ENCODE measurements at regions not wholly inside any gene's neighbourhood (a gene's known extent, or its start where the extent isn't known, plus 50 kb on each side); places are given as distances from the start of the nearest gene placed in this dataset.
"Not testable (repeated sequence)": the region's sequence is repeated elsewhere in the genome, so short reads cannot be mapped to it uniquely, and the experiment has no call there.

- no peak for DNase-seq
These were observed 85.4 kb upstream of the RALY start for GRCh38 chr20:33908336-33908735.

GRCh38 chr20:33908868-33909267, 84.8 kb upstream of the RALY start:
- DNase-seq: no peak

- no peak for DNase-seq
These were observed 84.3 kb upstream of the RALY start for GRCh38 chr20:33909331-33909921.

- DNase-seq: no peak
These were observed 83.7 kb upstream of the RALY start for GRCh38 chr20:33910056-33910455.

- DNase-seq: no peak
These were observed 83.0 kb upstream of the RALY start for GRCh38 chr20:33910529-33911327.

- DNase-seq: no peak
These were observed 78.8 kb upstream of the RALY start for GRCh38 chr20:33914919-33915318.

- DNase-seq: peak; percentile 44
These were observed 77.9 kb upstream of the RALY start for GRCh38 chr20:33915726-33916331.

GRCh38 chr20:33916768-33917167, 76.9 kb upstream of the RALY start:
- no peak for DNase-seq

GRCh38 chr20:33917831-33918525, 75.7 kb upstream of the RALY start:
- no peak for DNase-seq

- no peak for DNase-seq
These were observed 75.0 kb upstream of the RALY start for GRCh38 chr20:33918662-33919061.

- DNase-seq: no peak
These were observed 74.1 kb upstream of the RALY start for GRCh38 chr20:33919653-33920052.

GRCh38 chr20:33922224-33922623, 71.5 kb upstream of the RALY start:
- no peak for DNase-seq

- no peak for DNase-seq
These were observed 70.0 kb upstream of the RALY start for GRCh38 chr20:33923740-33924139.

- no peak for DNase-seq
These were observed 67.8 kb upstream of the RALY start for GRCh38 chr20:33925867-33926266.

GRCh38 chr20:33926425-33926824, 67.3 kb upstream of the RALY start:
- DNase-seq: no peak

GRCh38 chr20:33927724-33928123, 66.0 kb upstream of the RALY start:
- DNase-seq: no peak

- no peak for DNase-seq
These were observed 63.8 kb upstream of the RALY start for GRCh38 chr20:33929917-33930316.

GRCh38 chr20:33933469-33933909, 60.2 kb upstream of the RALY start:
- DNase-seq: peak; percentile 20

- DNase-seq: no peak
These were observed 57.1 kb upstream of the RALY start for GRCh38 chr20:33936656-33937055.

GRCh38 chr20:33939031-33939430, 54.7 kb upstream of the RALY start:
- DNase-seq: not testable (repeated sequence)

GRCh38 chr20:33940666-33941065, 53.0 kb upstream of the RALY start:
- no peak for DNase-seq

Measured in stimulated activated naive CD4-positive, alpha-beta T cell treated with Interleukin-2 at 50 U/mL for 16 hours (primary cell).